ENCODE measurements at regions not wholly inside any gene's neighbourhood (a gene's known extent, or its start where the extent isn't known, plus 50 kb on each side); places are given as distances from the start of the nearest gene placed in this dataset.

DNA sequence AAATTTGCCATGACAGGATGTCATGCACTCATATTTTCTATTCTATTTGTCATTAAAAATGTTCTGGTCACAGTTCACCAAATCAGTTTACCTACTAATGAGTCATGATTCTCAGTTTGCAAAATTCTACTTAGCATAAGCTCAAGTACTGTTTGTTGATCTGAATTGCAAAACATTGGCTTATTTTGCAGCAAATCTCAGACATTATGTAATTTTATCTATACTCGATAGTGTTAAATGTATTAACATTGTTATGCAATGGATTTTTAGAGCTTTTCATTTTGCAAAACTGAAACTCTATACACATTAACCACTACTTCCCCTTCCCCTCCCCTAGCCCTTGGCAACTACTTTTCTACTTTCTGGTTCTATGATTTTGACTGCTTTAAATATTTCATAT is 213.8 kb upstream of the ZFP64 start:
- no peaks in the 10 kb centered on the region for H4K20me1 ChIP-seq (ENCODE audit: insufficient read depth, low read length)
- FAIRE-seq (no peak), DNase-seq (ENCODE audit: low spot score) (no peak), ATAC-seq (no peak)
- no peaks in the 10 kb centered on the region for H3K9me3 ChIP-seq (ENCODE audit: low read length)
- in situ Hi-C loops (cut with HindIII; ENCODE audit: extremely low pct_ligation_motif_present, low pct_unique_long_range_greater_than_20kb) (no loop called here), intact Hi-C loops (cut with micrococcal nuclease; ENCODE audit: unreplicated experiment) (no loop called here)
- H3K27me3 ChIP-seq (ENCODE audit: control insufficient read depth in 1 of 2, insufficient read depth in 2 of 2, low read length in 2 of 2) = no peaks in the 10 kb centered on the region
- H3K4me2 ChIP-seq (ENCODE audit: low read depth, low read length) = no peak overlapping the region
- TF ChIP-seq HNRNPK (IDR thresholded peaks at IDR 0.05; ENCODE audit: low read depth, low read length, poor library complexity, severe bottlenecking) (peak; percentile 15), ONECUT2 (CRISPR knock-in tag; IDR thresholded peaks at IDR 0.05) (no peak), CREB1 (IDR thresholded peaks at IDR 0.05) (peak; percentile 15; the same call in 1 of the 2 replicates), CREB1 (CRISPR knock-in tag; IDR thresholded peaks at IDR 0.05) (no peak)
- WGBS (ENCODE audit: low lambda C conversion rate) = 2% methylated on average over 1 of the region's 1 CpG
- H3K4me1 ChIP-seq (ENCODE audit: insufficient read depth, low read length) = no peaks in the 10 kb centered on the region
- H2AFZ ChIP-seq (ENCODE audit: low read length) = no peak overlapping the region
- no peak overlapping the region for H3K27ac ChIP-seq (ENCODE audit: extremely low read length, insufficient read depth, low read length)
- no peaks in the 10 kb centered on the region for H3K79me2 ChIP-seq (ENCODE audit: insufficient read depth, low read length)
- POLR2A ChIA-PET = no interaction called here
- H3K4me3 ChIP-seq (replicated peaks in 1 of 3; ENCODE audit: insufficient read depth in 1 of 3, low read depth in 2 of 3, low read length in 3 of 3) = no peak overlapping the region
- no peak overlapping the region for H3K9ac ChIP-seq (ENCODE audit: insufficient read depth, low read depth, low read length)
- H3K36me3 ChIP-seq (replicated peaks in 1 of 2; ENCODE audit: control insufficient read depth in 1 of 2, insufficient read depth in 2 of 2, low read length in 2 of 2) = no peaks in the 10 kb centered on the region
- no TSS peak for BruUV-seq (replicated peaks)
- CTCF ChIA-PET (ENCODE audit: low intra/inter-chr PET ratio, low total read pairs) = no interaction called here

GRCh38 chr20:52404671-52405070 is 213.1 kb upstream of the ZFP64 start:
- no peak overlapping the region for H3K27ac ChIP-seq (ENCODE audit: extremely low read length, insufficient read depth, low read length)
- no peak for TF ChIP-seq ZNF383 (CRISPR knock-in tag; IDR thresholded peaks at IDR 0.05; ENCODE audit: borderline replicate concordance)
- peak; percentile 23; the same call in 1 of the 2 replicates for TF ChIP-seq CREB1 (IDR thresholded peaks at IDR 0.05)
- TF ChIP-seq CREB1 (CRISPR knock-in tag; IDR thresholded peaks at IDR 0.05) = no peak
- FAIRE-seq = peak; percentile 28
- ChIA-PET CTCF (ENCODE audit: low intra/inter-chr PET ratio, low total read pairs) (no interaction called here), POLR2A (no interaction called here)
- intact Hi-C loops (cut with micrococcal nuclease; ENCODE audit: unreplicated experiment) = no loop called here
- no peak overlapping the region for H3K9ac ChIP-seq (ENCODE audit: insufficient read depth, low read depth, low read length)
- H3K79me2 ChIP-seq (ENCODE audit: insufficient read depth, low read length) = no peaks in the 10 kb centered on the region
- no peaks in the 10 kb centered on the region for H3K4me1 ChIP-seq (ENCODE audit: insufficient read depth, low read length)
- no peaks in the 10 kb centered on the region for H4K20me1 ChIP-seq (ENCODE audit: insufficient read depth, low read length)
- no peak for ATAC-seq
- BruUV-seq (replicated peaks) = no TSS peak
- no peak overlapping the region for H3K4me2 ChIP-seq (ENCODE audit: low read depth, low read length)
- H3K27me3 ChIP-seq (ENCODE audit: control insufficient read depth in 1 of 2, insufficient read depth in 2 of 2, low read length in 2 of 2) = no peaks in the 10 kb centered on the region
- H3K4me3 ChIP-seq (replicated peaks in 1 of 3; ENCODE audit: insufficient read depth in 1 of 3, low read depth in 2 of 3, low read length in 3 of 3) = no peak overlapping the region
- WGBS (ENCODE audit: low lambda C conversion rate) = 4% methylated on average over 3 of the region's 3 CpGs
- no peak overlapping the region for H2AFZ ChIP-seq (ENCODE audit: low read length)
- no peaks in the 10 kb centered on the region for H3K9me3 ChIP-seq (ENCODE audit: low read length)
- in situ Hi-C loops (cut with HindIII; ENCODE audit: extremely low pct_ligation_motif_present, low pct_unique_long_range_greater_than_20kb) = no loop called here
- no peaks in the 10 kb centered on the region for H3K36me3 ChIP-seq (replicated peaks in 1 of 2; ENCODE audit: control insufficient read depth in 1 of 2, insufficient read depth in 2 of 2, low read length in 2 of 2)
- DNase-seq (ENCODE audit: low spot score) = no peak
